Fibroblast of lung (primary cell): ENCODE measurements at regions not wholly inside any gene's neighbourhood (a gene's known extent, or its start where the extent isn't known, plus 50 kb on each side); places are given as distances from the start of the nearest gene placed in this dataset.

ENCODE experiments used
- DNase-seq, 2 donors: peaks; one replicate each; pipeline versions ENCODE4 v3.0.0 to v3.0.0-alpha.2; 2010; ENCODE audit warnings: low read depth in 2 of 2
- H2AFZ ChIP-seq: 2 replicates; pipeline ENCODE4 v1.5.1; 2012; ENCODE audit warnings: low read length, control low read depth, inconsistent platforms
- H3K27ac ChIP-seq: 2 replicates; pipeline ENCODE4 v1.5.1; 2011; ENCODE audit warnings: low read length, control low read depth; ENCODE audit not compliant: insufficient read depth
- H3K27me3 ChIP-seq: 2 replicates; pipeline ENCODE4 v1.5.1; 2011; ENCODE audit warnings: mild to moderate bottlenecking, low read length; ENCODE audit not compliant: control insufficient read depth, insufficient read depth
- H3K36me3 ChIP-seq: 2 replicates; pipeline ENCODE4 v1.5.1; 2011; ENCODE audit warnings: low read length; ENCODE audit not compliant: control insufficient read depth, insufficient read depth
- H3K4me1 ChIP-seq: 2 replicates; pipeline ENCODE4 v1.5.1; 2011; ENCODE audit warnings: low read length; ENCODE audit not compliant: control insufficient read depth, insufficient read depth; ENCODE audit errors: extremely low read depth
- H3K4me2 ChIP-seq: 2 replicates; pipeline ENCODE4 v1.5.1; 2011; ENCODE audit warnings: low read length, control low read depth; ENCODE audit not compliant: insufficient read depth; ENCODE audit errors: extremely low read depth
- H3K4me3 ChIP-seq, 4 experiments: fragments of 200-600 bp in 1 of 4; sonication (generic) in 1 of 4; replicated peaks in 1 of 4; 2 replicates each; pipeline ENCODE4 v1.5.1; 2011 to 2016; ENCODE audit warnings: low read length in 4 of 4, low read depth in 3 of 4, mild to moderate bottlenecking in 3 of 4, control low read depth in 2 of 4, inconsistent platforms in 1 of 4, mixed read lengths in 1 of 4; ENCODE audit not compliant: insufficient read depth in 1 of 4; ENCODE audit errors: control extremely low read depth in 1 of 4
- H3K79me2 ChIP-seq: 2 replicates; pipeline ENCODE4 v1.5.1; 2012; ENCODE audit warnings: mild to moderate bottlenecking, low read length, inconsistent platforms; ENCODE audit not compliant: control insufficient read depth, insufficient read depth
- H3K9ac ChIP-seq: 2 replicates; pipeline ENCODE4 v1.5.1; 2011; ENCODE audit warnings: mild to moderate bottlenecking, low read length, control low read depth; ENCODE audit not compliant: insufficient read depth
- H3K9me3 ChIP-seq: 2 replicates; pipeline ENCODE4 v1.5.1; 2012; ENCODE audit warnings: low read depth, low read length; ENCODE audit not compliant: control insufficient read depth, insufficient read depth
- H4K20me1 ChIP-seq: 2 replicates; pipeline ENCODE4 v1.5.1; 2011; ENCODE audit warnings: low read length; ENCODE audit not compliant: control insufficient read depth, insufficient read depth; ENCODE audit errors: extremely low read depth
- EZH2 ChIP-seq: IDR thresholded peaks from 2 replicates; pipeline ENCODE4 v1.5.1; 2012; ENCODE audit warnings: low read length, control low read depth, mild to moderate bottlenecking; ENCODE audit errors: missing control alignments
- TF ChIP-seq, protein P1 (sequence below), 2 donors: IDR thresholded peaks in 1 of 2; conservative IDR thresholded peaks in 1 of 2; 1 replicate in 1 of 2; 2 replicates in 1 of 2; pipeline ENCODE4 v1.5.1; 2011 to 2012; ENCODE audit warnings: low read length in 2 of 2, control low read depth in 1 of 2, inconsistent platforms in 1 of 2, low read depth in 1 of 2, mild to moderate bottlenecking in 1 of 2

DNA sequence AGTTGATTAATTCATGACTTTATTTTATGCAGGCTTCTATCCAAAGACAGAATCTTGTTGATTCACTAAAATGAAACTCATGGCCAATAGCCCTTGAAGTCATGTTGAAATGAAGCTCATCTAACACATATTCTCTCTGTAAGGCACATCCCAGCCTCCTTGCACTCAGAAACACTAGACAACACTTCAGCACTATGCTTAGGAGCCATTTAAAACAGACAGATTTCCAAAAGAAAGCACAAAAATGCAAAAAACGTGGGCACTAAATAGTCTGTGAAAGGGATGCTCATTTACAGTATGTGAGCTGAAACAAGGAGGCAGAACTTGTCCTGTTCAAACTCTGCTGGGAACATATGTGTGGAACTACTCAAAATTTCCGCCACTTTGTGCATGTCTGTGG, 124.4 kb downstream of the MYCN start:
- Histone ChIP-seq H3K9ac (no peak overlapping the region), H3K4me2 (no peak overlapping the region), H3K4me3 (no peak overlapping the region), H3K9me3 (no peaks in the 10 kb centered on the region), H3K27me3 (no peaks in the 10 kb centered on the region), H3K36me3 (no peaks in the 10 kb centered on the region), H3K27ac (no peak overlapping the region), H3K79me2 (no peaks in the 10 kb centered on the region), H3K4me1 (no peaks in the 10 kb centered on the region), H2AFZ (no peak overlapping the region), H4K20me1 (no peaks in the 10 kb centered on the region)
- no peak for TF ChIP-seq EZH2
- TF ChIP-seq, protein P1, sequence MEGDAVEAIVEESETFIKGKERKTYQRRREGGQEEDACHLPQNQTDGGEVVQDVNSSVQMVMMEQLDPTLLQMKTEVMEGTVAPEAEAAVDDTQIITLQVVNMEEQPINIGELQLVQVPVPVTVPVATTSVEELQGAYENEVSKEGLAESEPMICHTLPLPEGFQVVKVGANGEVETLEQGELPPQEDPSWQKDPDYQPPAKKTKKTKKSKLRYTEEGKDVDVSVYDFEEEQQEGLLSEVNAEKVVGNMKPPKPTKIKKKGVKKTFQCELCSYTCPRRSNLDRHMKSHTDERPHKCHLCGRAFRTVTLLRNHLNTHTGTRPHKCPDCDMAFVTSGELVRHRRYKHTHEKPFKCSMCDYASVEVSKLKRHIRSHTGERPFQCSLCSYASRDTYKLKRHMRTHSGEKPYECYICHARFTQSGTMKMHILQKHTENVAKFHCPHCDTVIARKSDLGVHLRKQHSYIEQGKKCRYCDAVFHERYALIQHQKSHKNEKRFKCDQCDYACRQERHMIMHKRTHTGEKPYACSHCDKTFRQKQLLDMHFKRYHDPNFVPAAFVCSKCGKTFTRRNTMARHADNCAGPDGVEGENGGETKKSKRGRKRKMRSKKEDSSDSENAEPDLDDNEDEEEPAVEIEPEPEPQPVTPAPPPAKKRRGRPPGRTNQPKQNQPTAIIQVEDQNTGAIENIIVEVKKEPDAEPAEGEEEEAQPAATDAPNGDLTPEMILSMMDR (conservative IDR thresholded peaks at IDR 0.05 in 1 of 2, IDR thresholded peaks at IDR 0.05 in 1 of 2; ENCODE audit: low read depth in 1 of 2, low read length in 2 of 2) = no peak
- no peak for DNase-seq

DNA sequence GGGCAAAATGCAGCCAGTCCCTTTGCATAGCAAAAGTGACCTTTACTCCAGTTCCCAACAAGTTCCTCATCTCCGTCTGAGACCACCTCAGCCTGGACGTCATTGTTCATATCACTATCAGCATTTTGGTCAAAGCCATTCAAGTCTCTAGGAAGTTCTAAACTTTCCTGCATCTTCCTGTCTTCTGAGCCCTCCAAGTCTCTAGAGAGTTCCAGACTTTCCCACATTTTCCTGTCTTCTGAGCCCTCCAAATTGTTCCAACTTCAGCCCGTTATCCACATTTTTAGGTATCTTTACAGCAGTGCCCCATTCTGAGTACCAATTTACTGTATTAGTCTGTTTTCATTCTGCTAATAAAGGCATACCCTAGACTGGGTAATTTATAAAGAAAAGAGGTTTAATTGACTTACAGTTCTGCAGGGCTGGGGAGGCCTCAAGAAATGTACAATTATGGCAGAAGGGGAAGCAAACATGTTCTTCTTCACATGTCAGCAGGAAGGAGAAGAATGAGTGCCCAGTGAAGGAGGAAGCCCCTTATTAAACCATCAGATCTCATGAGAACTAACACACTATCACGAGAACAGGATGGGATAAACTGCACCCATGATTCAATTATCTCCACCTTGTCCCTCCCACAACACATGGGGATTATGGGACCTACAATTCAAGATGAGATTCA, 123.7 kb downstream of the MYCN start:
- H2AFZ ChIP-seq = no peak overlapping the region
- no peak overlapping the region for H3K27ac ChIP-seq
- no peaks in the 10 kb centered on the region for H3K79me2 ChIP-seq
- no peaks in the 10 kb centered on the region for H3K27me3 ChIP-seq
- H3K9me3 ChIP-seq = no peaks in the 10 kb centered on the region
- no peaks in the 10 kb centered on the region for H3K4me1 ChIP-seq
- H4K20me1 ChIP-seq = no peaks in the 10 kb centered on the region
- TF ChIP-seq, protein P1 (conservative IDR thresholded peaks at IDR 0.05 in 1 of 2, IDR thresholded peaks at IDR 0.05 in 1 of 2; ENCODE audit: low read depth in 1 of 2, low read length in 2 of 2) = no peak
- no peak for TF ChIP-seq EZH2
- no peak for DNase-seq
- H3K36me3 ChIP-seq = no peaks in the 10 kb centered on the region
- H3K9ac ChIP-seq = no peak overlapping the region
- no peak overlapping the region for H3K4me2 ChIP-seq
- H3K4me3 ChIP-seq = no peak overlapping the region

DNA sequence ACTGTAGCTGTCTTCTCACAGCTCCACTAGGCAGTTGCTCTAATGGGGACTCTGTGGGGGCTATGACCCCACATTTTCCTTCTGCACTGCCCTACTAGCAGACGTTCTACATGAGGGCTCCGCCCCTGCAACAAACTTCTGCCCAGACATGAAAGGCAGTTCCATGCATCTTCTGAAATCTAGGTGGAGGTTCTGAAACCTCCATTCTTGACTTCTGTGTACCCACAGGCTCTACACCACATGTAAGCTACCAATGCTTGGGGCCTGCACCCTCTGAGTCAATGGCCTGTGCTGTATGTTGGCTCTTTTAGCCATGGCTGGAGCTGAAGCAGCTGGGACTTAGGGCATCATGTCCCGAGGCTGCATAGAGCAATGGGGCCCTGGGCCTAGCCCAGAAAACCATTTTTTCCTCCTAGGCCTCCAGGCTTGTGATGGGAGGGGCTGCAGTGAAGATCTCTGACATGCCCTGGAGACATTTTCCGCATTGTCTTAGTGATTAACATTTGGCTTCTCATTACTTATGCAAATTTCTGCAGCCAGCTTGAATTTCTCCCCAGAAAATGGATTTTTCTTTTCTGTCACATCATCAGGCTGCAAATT, 123.0 kb downstream of the MYCN start:
- no peak for TF ChIP-seq EZH2
- TF ChIP-seq, protein P1 (conservative IDR thresholded peaks at IDR 0.05 in 1 of 2, IDR thresholded peaks at IDR 0.05 in 1 of 2; ENCODE audit: low read depth in 1 of 2, low read length in 2 of 2) = no peak
- H3K4me2 ChIP-seq = no peak overlapping the region
- no peak overlapping the region for H3K27ac ChIP-seq
- H3K36me3 ChIP-seq = no peaks in the 10 kb centered on the region
- no peaks in the 10 kb centered on the region for H3K9me3 ChIP-seq
- no peak overlapping the region for H3K9ac ChIP-seq
- no peak overlapping the region for H3K4me3 ChIP-seq
- no peak for DNase-seq
- no peaks in the 10 kb centered on the region for H4K20me1 ChIP-seq
- no peaks in the 10 kb centered on the region for H3K79me2 ChIP-seq
- H2AFZ ChIP-seq = no peak overlapping the region
- H3K27me3 ChIP-seq = no peaks in the 10 kb centered on the region
- H3K4me1 ChIP-seq = no peaks in the 10 kb centered on the region
